ENCODE measurements at regions not wholly inside any gene's neighbourhood (a gene's known extent, or its start where the extent isn't known, plus 50 kb on each side); places are given as distances from the start of the nearest gene placed in this dataset.
"Not testable (repeated sequence)": the region's sequence is repeated elsewhere in the genome, so short reads cannot be mapped to it uniquely, and the experiment has no call there.

DNA sequence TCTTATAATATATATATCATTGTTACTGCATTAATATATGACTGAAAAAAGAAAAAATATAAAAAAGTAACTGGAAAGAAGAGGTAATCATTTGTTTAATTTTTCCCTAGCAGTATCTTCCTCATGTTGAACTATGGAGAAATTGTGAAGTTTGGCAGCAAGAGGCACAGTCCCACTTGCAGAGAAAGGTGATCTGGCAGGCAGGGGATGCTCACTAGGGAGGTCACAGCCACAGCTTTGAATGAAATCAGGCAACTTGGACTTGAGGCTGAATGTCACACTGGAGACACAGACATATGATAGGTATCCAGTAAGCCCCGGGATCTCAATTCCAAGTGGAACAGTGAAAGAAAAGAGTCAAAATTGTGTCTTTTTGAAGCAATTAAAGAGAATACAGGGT lies 149.9 kb upstream of the RORA start:
- Histone ChIP-seq H3K4me2 (ENCODE audit: low read depth, low read length, poor library complexity, severe bottlenecking) (no peak overlapping the region), H3K9me3 (ENCODE audit: low read length) (0 out of 2 replicates have a peak, but pooled peaks cover 4% of the 10 kb centered on the region), H3K4me1 (ENCODE audit: low read length) (no peaks in the 10 kb centered on the region), H3K36me3 (ENCODE audit: insufficient read depth, low read length) (no peaks in the 10 kb centered on the region), H3K27ac (ENCODE audit: low read length) (no peak overlapping the region), H3K9ac (ENCODE audit: low read length) (no peak overlapping the region), H3K27me3 (ENCODE audit: low read length) (no peaks in the 10 kb centered on the region), H3K79me2 (ENCODE audit: low read length) (no peaks in the 10 kb centered on the region), H3K4me3 (ENCODE audit: low read length) (no peak overlapping the region), H2AFZ (ENCODE audit: low read length) (no peak overlapping the region), H4K20me1 (ENCODE audit: insufficient read depth, low read depth, low read length) (no peaks in the 10 kb centered on the region), H3K9me2 (replicated peaks; ENCODE audit: insufficient read depth, low read length) (no peaks in the 10 kb centered on the region)
- DNase-seq: peak; percentile 16

DNA sequence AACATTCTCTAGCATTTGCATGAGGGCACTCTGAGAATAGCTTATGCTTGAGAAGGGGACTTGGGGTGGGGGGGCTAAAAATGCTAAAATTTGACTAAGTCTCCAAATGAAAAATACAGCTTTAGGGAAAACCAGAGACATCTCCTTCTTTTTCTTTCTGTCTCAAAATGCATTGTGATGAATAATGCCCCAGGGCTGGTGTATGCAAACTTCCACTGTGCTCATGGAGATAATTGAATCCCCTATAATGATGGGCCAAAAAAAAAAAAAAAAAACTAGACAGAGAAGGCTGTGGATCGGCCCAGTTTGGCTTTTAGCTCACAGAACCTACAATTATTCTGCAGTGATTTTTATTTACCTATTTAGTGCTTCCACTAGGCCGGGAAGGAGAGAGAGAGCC lies 147.9 kb upstream of the RORA start:
- Histone ChIP-seq H4K20me1 (ENCODE audit: insufficient read depth, low read depth, low read length) (no peaks in the 10 kb centered on the region), H3K4me3 (ENCODE audit: low read length) (no peak overlapping the region), H3K9me2 (replicated peaks; ENCODE audit: insufficient read depth, low read length) (no peaks in the 10 kb centered on the region), H3K4me2 (ENCODE audit: low read depth, low read length, poor library complexity, severe bottlenecking) (no peak overlapping the region), H3K27ac (ENCODE audit: low read length) (no peak overlapping the region), H3K4me1 (ENCODE audit: low read length) (no peaks in the 10 kb centered on the region), H3K9ac (ENCODE audit: low read length) (no peak overlapping the region), H3K36me3 (ENCODE audit: insufficient read depth, low read length) (no peaks in the 10 kb centered on the region), H2AFZ (ENCODE audit: low read length) (no peak overlapping the region), H3K27me3 (ENCODE audit: low read length) (no peaks in the 10 kb centered on the region), H3K79me2 (ENCODE audit: low read length) (no peaks in the 10 kb centered on the region), H3K9me3 (ENCODE audit: low read length) (0 out of 2 replicates have a peak, but pooled peaks cover 4% of the 10 kb centered on the region)
- no peak for DNase-seq

DNA sequence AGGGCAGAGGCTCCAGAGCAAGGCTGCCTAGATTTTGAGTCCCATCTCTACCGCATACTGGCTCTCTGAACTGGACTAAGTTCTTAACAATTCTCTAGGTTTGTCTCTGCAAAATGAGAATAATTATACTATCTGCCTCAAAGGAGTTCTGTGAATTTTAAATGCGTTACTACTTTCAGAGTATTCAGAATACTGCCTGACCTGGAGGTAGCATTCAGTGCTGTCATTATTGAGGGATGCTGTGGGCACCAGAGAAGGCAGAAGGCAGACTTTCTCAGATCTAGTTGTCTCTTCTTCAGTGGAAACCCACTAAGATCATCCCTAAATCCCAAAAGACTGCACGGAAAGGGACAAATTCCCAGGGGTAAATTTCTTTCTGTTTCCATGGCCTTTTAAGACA lies 147.4 kb upstream of the RORA start:
- Histone ChIP-seq H2AFZ (ENCODE audit: low read length) (no peak overlapping the region), H3K9ac (ENCODE audit: low read length) (no peak overlapping the region), H3K36me3 (ENCODE audit: insufficient read depth, low read length) (no peaks in the 10 kb centered on the region), H3K9me2 (replicated peaks; ENCODE audit: insufficient read depth, low read length) (no peaks in the 10 kb centered on the region), H3K9me3 (ENCODE audit: low read length) (0 out of 2 replicates have a peak, but pooled peaks cover 4% of the 10 kb centered on the region), H3K27ac (ENCODE audit: low read length) (no peak overlapping the region), H3K4me1 (ENCODE audit: low read length) (no peaks in the 10 kb centered on the region), H4K20me1 (ENCODE audit: insufficient read depth, low read depth, low read length) (no peaks in the 10 kb centered on the region), H3K4me2 (ENCODE audit: low read depth, low read length, poor library complexity, severe bottlenecking) (no peak overlapping the region), H3K79me2 (ENCODE audit: low read length) (no peaks in the 10 kb centered on the region), H3K27me3 (ENCODE audit: low read length) (no peaks in the 10 kb centered on the region), H3K4me3 (ENCODE audit: low read length) (no peak overlapping the region)
- no peak for DNase-seq

GRCh38 chr15:61374848-61375247 lies 145.7 kb upstream of the RORA start:
- no peak overlapping the region for H3K27ac ChIP-seq (ENCODE audit: low read length)
- H3K9ac ChIP-seq (ENCODE audit: low read length): no peak overlapping the region
- no peaks in the 10 kb centered on the region for H3K9me2 ChIP-seq (replicated peaks; ENCODE audit: insufficient read depth, low read length)
- no peaks in the 10 kb centered on the region; the same call in 1 of the 2 replicates for H3K27me3 ChIP-seq (ENCODE audit: low read length)
- no peak overlapping the region for H3K4me2 ChIP-seq (ENCODE audit: low read depth, low read length, poor library complexity, severe bottlenecking)
- no peak overlapping the region for H3K4me3 ChIP-seq (ENCODE audit: low read length)
- H3K36me3 ChIP-seq (ENCODE audit: insufficient read depth, low read length): no peaks in the 10 kb centered on the region
- no peaks in the 10 kb centered on the region for H3K4me1 ChIP-seq (ENCODE audit: low read length)
- no peak overlapping the region for H2AFZ ChIP-seq (ENCODE audit: low read length)
- no peak for DNase-seq
- 0 out of 2 replicates have a peak, but pooled peaks cover 4% of the 10 kb centered on the region for H3K9me3 ChIP-seq (ENCODE audit: low read length)
- no peaks in the 10 kb centered on the region for H3K79me2 ChIP-seq (ENCODE audit: low read length)
- H4K20me1 ChIP-seq (ENCODE audit: insufficient read depth, low read depth, low read length): no peaks in the 10 kb centered on the region

- Histone ChIP-seq H3K4me1 (ENCODE audit: low read length) (no peaks in the 10 kb centered on the region), H4K20me1 (ENCODE audit: insufficient read depth, low read depth, low read length) (no peaks in the 10 kb centered on the region), H3K36me3 (ENCODE audit: insufficient read depth, low read length) (no peaks in the 10 kb centered on the region), H3K9me2 (replicated peaks; ENCODE audit: insufficient read depth, low read length) (no peaks in the 10 kb centered on the region), H2AFZ (ENCODE audit: low read length) (no peak overlapping the region), H3K79me2 (ENCODE audit: low read length) (no peaks in the 10 kb centered on the region), H3K4me2 (ENCODE audit: low read depth, low read length, poor library complexity, severe bottlenecking) (no peak overlapping the region), H3K27ac (ENCODE audit: low read length) (no peak overlapping the region), H3K4me3 (ENCODE audit: low read length) (no peak overlapping the region), H3K9ac (ENCODE audit: low read length) (no peak overlapping the region), H3K27me3 (ENCODE audit: low read length) (no peaks in the 10 kb centered on the region; the same call in 1 of the 2 replicates), H3K9me3 (ENCODE audit: low read length) (no peaks in the 10 kb centered on the region; the same call in 1 of the 2 replicates)
- no peak for DNase-seq
These were observed 138.9 kb upstream of the RORA start for GRCh38 chr15:61367953-61368352.

DNA sequence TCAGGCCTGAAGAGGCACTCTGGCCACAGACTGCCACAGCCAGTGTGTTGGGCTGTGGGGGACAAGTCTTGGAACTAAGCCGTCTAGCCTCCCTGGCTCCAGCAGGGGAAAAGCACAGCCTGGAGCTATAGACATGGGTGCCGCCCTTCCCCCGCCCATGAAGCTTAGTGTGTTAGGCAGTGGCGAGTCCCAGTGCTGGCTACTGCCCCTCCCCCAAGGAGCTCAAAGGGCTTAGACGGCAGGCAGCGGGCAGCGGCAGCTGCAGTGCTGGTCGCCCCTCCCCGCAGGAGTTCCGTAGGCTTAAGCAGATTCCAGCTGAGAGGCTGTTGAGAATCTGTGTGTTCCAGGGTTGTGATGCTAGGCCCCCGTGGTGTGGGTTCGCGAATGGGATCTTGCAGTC lies 135.8 kb upstream of the RORA start:
- Histone ChIP-seq H2AFZ (ENCODE audit: low read length) (no peak overlapping the region), H3K4me3 (ENCODE audit: low read length) (no peak overlapping the region)

DNA sequence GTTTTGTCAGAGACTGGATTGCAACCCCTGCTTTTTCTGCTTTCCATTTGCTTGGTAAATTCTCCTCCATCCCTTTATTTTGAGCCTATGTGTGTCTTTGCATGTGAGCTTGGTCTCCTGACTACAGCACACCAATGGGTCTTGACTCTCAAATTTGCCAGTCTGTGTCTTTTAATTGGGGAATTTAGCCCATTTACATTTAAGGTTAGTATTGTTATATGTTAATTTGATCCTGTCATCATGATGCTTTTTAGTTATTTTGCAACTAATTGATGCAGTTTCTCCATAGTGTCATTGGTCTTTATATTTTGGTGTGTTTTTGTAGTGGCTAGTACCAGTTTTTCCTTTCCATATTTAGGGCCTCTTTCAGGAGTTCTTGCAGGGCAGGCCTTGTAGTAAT lies 133.8 kb upstream of the RORA start:
- H3K4me2 ChIP-seq (ENCODE audit: low read depth, low read length, poor library complexity, severe bottlenecking); H3K9me2 ChIP-seq (replicated peaks; ENCODE audit: insufficient read depth, low read length); DNase-seq; H2AFZ ChIP-seq (ENCODE audit: low read length); H3K27me3 ChIP-seq (ENCODE audit: low read length); H4K20me1 ChIP-seq (ENCODE audit: insufficient read depth, low read depth, low read length); H3K4me3 ChIP-seq (ENCODE audit: low read length); H3K36me3 ChIP-seq (ENCODE audit: insufficient read depth, low read length); H3K4me1 ChIP-seq (ENCODE audit: low read length); H3K27ac ChIP-seq (ENCODE audit: low read length); H3K9ac ChIP-seq (ENCODE audit: low read length); H3K9me3 ChIP-seq (ENCODE audit: low read length); H3K79me2 ChIP-seq (ENCODE audit: low read length): not testable (repeated sequence)

More for the DNA sequence above, 135.8 kb upstream of the RORA start:
- H3K79me2 ChIP-seq (ENCODE audit: low read length): no peaks in the 10 kb centered on the region
- no peaks in the 10 kb centered on the region for H3K27me3 ChIP-seq (ENCODE audit: low read length)
- no peak overlapping the region for H3K9ac ChIP-seq (ENCODE audit: low read length)
- H3K9me2 ChIP-seq (replicated peaks; ENCODE audit: insufficient read depth, low read length): no peaks in the 10 kb centered on the region
- H3K9me3 ChIP-seq (ENCODE audit: low read length): no peaks in the 10 kb centered on the region; the same call in 1 of the 2 replicates
- DNase-seq: no peak
- H3K4me2 ChIP-seq (ENCODE audit: low read depth, low read length, poor library complexity, severe bottlenecking): no peak overlapping the region
- no peaks in the 10 kb centered on the region for H3K4me1 ChIP-seq (ENCODE audit: low read length)
- no peaks in the 10 kb centered on the region for H3K36me3 ChIP-seq (ENCODE audit: insufficient read depth, low read length)
- no peaks in the 10 kb centered on the region for H4K20me1 ChIP-seq (ENCODE audit: insufficient read depth, low read depth, low read length)
- H3K27ac ChIP-seq (ENCODE audit: low read length): no peak overlapping the region

- no peaks in the 10 kb centered on the region for H3K9me3 ChIP-seq (ENCODE audit: low read length)
- no peaks in the 10 kb centered on the region for H3K4me1 ChIP-seq (ENCODE audit: low read length)
- H4K20me1 ChIP-seq (ENCODE audit: insufficient read depth, low read depth, low read length): no peaks in the 10 kb centered on the region
These were observed 115.2 kb upstream of the RORA start for GRCh38 chr15:61344293-61344692.

DNA sequence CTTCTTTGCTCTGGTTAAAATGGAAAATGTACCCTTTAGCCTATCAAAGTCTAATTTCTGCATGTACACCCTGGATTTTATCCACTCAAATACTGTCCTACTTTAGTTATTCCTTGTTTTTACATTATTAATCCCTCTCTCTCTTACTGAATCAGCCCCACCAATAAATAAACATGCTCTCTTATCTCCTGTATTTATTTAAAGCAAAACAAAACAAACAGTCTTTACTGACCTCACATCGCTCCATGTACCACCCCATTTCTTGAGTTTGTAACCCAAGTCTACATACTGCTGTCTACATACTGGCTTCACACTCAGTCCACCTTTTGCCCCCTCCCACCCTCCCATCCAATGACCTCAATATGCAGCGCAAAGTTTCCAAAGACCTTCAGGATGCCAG lies 113.3 kb upstream of the RORA start:
- Histone ChIP-seq H3K36me3 (ENCODE audit: insufficient read depth, low read length) (no peaks in the 10 kb centered on the region), H3K9me3 (ENCODE audit: low read length) (no peaks in the 10 kb centered on the region), H3K27me3 (ENCODE audit: low read length) (no peaks in the 10 kb centered on the region), H3K4me2 (ENCODE audit: low read depth, low read length, poor library complexity, severe bottlenecking) (no peak overlapping the region), H3K4me3 (ENCODE audit: low read length) (no peak overlapping the region), H4K20me1 (ENCODE audit: insufficient read depth, low read depth, low read length) (no peaks in the 10 kb centered on the region), H3K9ac (ENCODE audit: low read length) (no peak overlapping the region), H3K27ac (ENCODE audit: low read length) (no peak overlapping the region), H2AFZ (ENCODE audit: low read length) (no peak overlapping the region), H3K9me2 (replicated peaks; ENCODE audit: insufficient read depth, low read length) (no peaks in the 10 kb centered on the region), H3K4me1 (ENCODE audit: low read length) (no peaks in the 10 kb centered on the region), H3K79me2 (ENCODE audit: low read length) (no peaks in the 10 kb centered on the region)
- DNase-seq: no peak

More at GRCh38 chr15:61344293-61344692, 115.2 kb upstream of the RORA start:
- Histone ChIP-seq H3K4me2 (ENCODE audit: low read depth, low read length, poor library complexity, severe bottlenecking) (no peak overlapping the region), H3K27ac (ENCODE audit: low read length) (no peak overlapping the region), H3K4me3 (ENCODE audit: low read length) (no peak overlapping the region), H3K79me2 (ENCODE audit: low read length) (no peaks in the 10 kb centered on the region), H3K9ac (ENCODE audit: low read length) (no peak overlapping the region), H3K36me3 (ENCODE audit: insufficient read depth, low read length) (no peaks in the 10 kb centered on the region), H3K27me3 (ENCODE audit: low read length) (no peaks in the 10 kb centered on the region), H2AFZ (ENCODE audit: low read length) (no peak overlapping the region), H3K9me2 (replicated peaks; ENCODE audit: insufficient read depth, low read length) (no peaks in the 10 kb centered on the region)
- no peak for DNase-seq

Measured in Karpas-422 (cell line).